LNCAP (cell line): ENCODE measurements at regions not wholly inside any gene's neighbourhood (a gene's known extent, or its start where the extent isn't known, plus 50 kb on each side); places are given as distances from the start of the nearest gene placed in this dataset.

Experiments
- CTCF ChIP-seq: fragments of 450-650 bp; IDR thresholded peaks from 2 replicates; pipeline ENCODE4 v1.5.1; 2017; ENCODE audit warnings: mild to moderate bottlenecking

- no peak for TF ChIP-seq CTCF
Observed at GRCh38 chr2:18663861-18664260, 74.5 kb upstream of the NT5C1B start.

GRCh38 chr2:18662689-18663088 is 73.3 kb upstream of the NT5C1B start:
- TF ChIP-seq CTCF, result no peak

- no peak for TF ChIP-seq CTCF
Observed at GRCh38 chr2:18659915-18660314, 70.5 kb upstream of the NT5C1B start.

- no peak for TF ChIP-seq CTCF
Observed at GRCh38 chr2:18656048-18656447, 66.7 kb upstream of the NT5C1B start.

- TF ChIP-seq CTCF, result no peak
Observed at GRCh38 chr2:18651842-18652774, 62.7 kb upstream of the NT5C1B start.

- TF ChIP-seq CTCF, result no peak
Observed at GRCh38 chr2:18650221-18650620, 60.9 kb upstream of the NT5C1B start.

GRCh38 chr2:18649502-18650135 is 60.2 kb upstream of the NT5C1B start:
- no peak for TF ChIP-seq CTCF
